Endothelial cell of umbilical vein (primary cell): ENCODE measurements at regions not wholly inside any gene's neighbourhood (a gene's known extent, or its start where the extent isn't known, plus 50 kb on each side); places are given as distances from the start of the nearest gene placed in this dataset.

ENCODE experiments used
- BruUV-seq: library from RNA; stranded (reverse); fragments of 400-500 nt; replicated peaks from 2 replicates; lab custom pipeline; 2021; lab: Mats Ljungman, UMichigan
- CTCF ChIA-PET: fragments of 300-600, 350-600 bp; sonication (Branson Sonifier 250); formaldehyde crosslinking; loops from one replicate; lab custom pipeline; 2021; ENCODE audit warnings: antibody characterized with exemption, inconsistent platforms; lab: Charles Lee
- POLR2A ChIA-PET: fragments of 300-600, 350-600 bp; sonication (Branson Sonifier 250); formaldehyde crosslinking; loops from one replicate; lab custom pipeline; 2021; ENCODE audit warnings: antibody characterized with exemption, inconsistent platforms; lab: Charles Lee
- DNase-seq: peaks from one replicate; pipeline ENCODE4 v3.0.0-alpha.2; 2011; ENCODE audit warnings: low read depth, low spot score
- FAIRE-seq: peaks from 2 replicates; lab custom pipeline; 2011; peaks lifted over from hg19 to GRCh38; lab: Jason Lieb, UNC
- H2AFZ ChIP-seq: 2 replicates; pipeline ENCODE4 v1.6.0; 2012; ENCODE audit warnings: low read depth, low read length, control low read depth, inconsistent platforms
- H3K27ac ChIP-seq: 2 replicates; pipeline ENCODE4 v1.5.1; 2011; ENCODE audit warnings: low read depth, mild to moderate bottlenecking, control low read depth, low read length, moderate library complexity; ENCODE audit not compliant: insufficient read depth
- H3K27me3 ChIP-seq, 2 experiments: 2 replicates each; pipeline versions ENCODE4 v1.6.0 to v1.6.1; 2011; ENCODE audit warnings: low read length in 2 of 2, mixed read lengths in 1 of 2; ENCODE audit not compliant: control insufficient read depth in 2 of 2, insufficient read depth in 2 of 2
- H3K36me3 ChIP-seq, 2 experiments: 2 replicates in 1 of 2; 3 replicates in 1 of 2; pipeline ENCODE4 v1.5.1; 2011; ENCODE audit warnings: low read length in 2 of 2, mild to moderate bottlenecking in 1 of 2, moderate library complexity in 1 of 2; ENCODE audit not compliant: control insufficient read depth in 2 of 2, insufficient read depth in 2 of 2; ENCODE audit errors: extremely low read depth in 1 of 2
- H3K4me1 ChIP-seq: 3 replicates; pipeline ENCODE4 v1.5.1; 2011; ENCODE audit warnings: mild to moderate bottlenecking, low read length; ENCODE audit not compliant: control insufficient read depth, insufficient read depth; ENCODE audit errors: extremely low read depth
- H3K4me2 ChIP-seq: 2 replicates; pipeline ENCODE4 v1.6.1; 2011; ENCODE audit warnings: low read length, control low read depth, mixed read lengths; ENCODE audit not compliant: insufficient read depth
- H3K4me3 ChIP-seq, 3 experiments: fragments of 200-600 bp in 1 of 3; sonication (generic), shearing (Covaris generic) in 1 of 3; replicated peaks in 1 of 3; 2 replicates each; pipeline ENCODE4 v1.5.1; 2011 to 2016; ENCODE audit warnings: control low read depth in 3 of 3, low read length in 3 of 3, mild to moderate bottlenecking in 2 of 3, inconsistent platforms in 1 of 3, low read depth in 1 of 3, moderate library complexity in 1 of 3; ENCODE audit not compliant: insufficient read depth in 1 of 3
- H3K79me2 ChIP-seq: 2 replicates; pipeline ENCODE4 v1.6.0; 2012; ENCODE audit warnings: low read length, inconsistent platforms; ENCODE audit not compliant: control insufficient read depth, insufficient read depth
- H3K9ac ChIP-seq: replicated peaks from 2 replicates; pipeline ENCODE3; 2011; ENCODE audit warnings: low read length, control low read depth; ENCODE audit not compliant: insufficient read depth; ENCODE audit errors: extremely low read depth
- H3K9me1 ChIP-seq: replicated peaks from 3 replicates; pipeline ENCODE4 v1.6.0; 2011; ENCODE audit warnings: mild to moderate bottlenecking, low read length; ENCODE audit not compliant: control insufficient read depth, insufficient read depth; ENCODE audit errors: extremely low read depth
- H3K9me3 ChIP-seq: replicated peaks from 2 replicates; pipeline ENCODE4 v1.5.1; 2012; ENCODE audit warnings: low read length, inconsistent platforms; ENCODE audit not compliant: control insufficient read depth, insufficient read depth
- H4K20me1 ChIP-seq: replicated peaks from 2 replicates; pipeline ENCODE3; 2011; ENCODE audit warnings: mild to moderate bottlenecking, low read length; ENCODE audit not compliant: control insufficient read depth, insufficient read depth; ENCODE audit errors: extremely low read depth
- MYC ChIP-seq: IDR thresholded peaks from one replicate; pipeline ENCODE4 v1.6.1; 2011; ENCODE audit warnings: mild to moderate bottlenecking, low read depth, low read length
- dilution Hi-C: fragments of 300-500 bp; cut with MboI; formaldehyde crosslinking; loops from one replicate; pipeline ENCODE4 v1.15.0; 2019; ENCODE audit warnings: low sequenced_read_pairs; ENCODE audit not compliant: extremely low pct_ligation_motif_present
- intact Hi-C: fragments of 100-400 bp; cut with micrococcal nuclease; formaldehyde crosslinking; loops from one replicate; pipeline ENCODE4 v1.10.0; 2022

- dilution Hi-C loops = no loop called here
These were observed 155.6 kb upstream of the TRIM48 start for GRCh38 chr11:55106391-55106790.

More at GRCh38 chr11:55106391-55106790, 155.6 kb upstream of the TRIM48 start:
- no peak overlapping the region for H3K27ac ChIP-seq
- no peaks in the 10 kb centered on the region for H3K79me2 ChIP-seq
- ChIA-PET POLR2A (no interaction called here), CTCF (no interaction called here)
- H3K4me1 ChIP-seq = no peaks in the 10 kb centered on the region
- no peak for TF ChIP-seq MYC
- FAIRE-seq = no peak
- no peak for DNase-seq
- no peak overlapping the region for H3K4me2 ChIP-seq
- BruUV-seq = no TSS peak
- no peak overlapping the region for H3K4me3 ChIP-seq
- no peaks in the 10 kb centered on the region for H3K9me1 ChIP-seq
- no peaks in the 10 kb centered on the region for H3K36me3 ChIP-seq
- peaks cover 3% of the 10 kb centered on the region for H3K9me3 ChIP-seq
- intact Hi-C loops = no loop called here
- no peaks in the 10 kb centered on the region for H3K27me3 ChIP-seq
- no peaks in the 10 kb centered on the region for H4K20me1 ChIP-seq
- H3K9ac ChIP-seq = no peak overlapping the region
- H2AFZ ChIP-seq = no peak overlapping the region
